Activated B cell treated with CpG ODN at 0.5 μM for 24 hours (primary cell): ENCODE measurements at regions not wholly inside any gene's neighbourhood (a gene's known extent, or its start where the extent isn't known, plus 50 kb on each side); places are given as distances from the start of the nearest gene placed in this dataset.

Experiments used
- ATAC-seq: fragments of 200-7000 bp; cut with Tn5 transposase; one replicate; pipeline ENCODE4 v1.10.0; 2021; ENCODE audit warnings: low read depth, mild to moderate bottlenecking, moderate library complexity
- CTCF ChIA-PET: fragments of 350-600 bp; sonication (Branson Sonifier 250); formaldehyde crosslinking; loops from one replicate; lab custom pipeline; 2021; ENCODE audit warnings: antibody characterized with exemption; lab: Charles Lee
- POLR2A ChIA-PET: fragments of 350-600 bp; sonication (Branson Sonifier 250); formaldehyde crosslinking; loops from one replicate; lab custom pipeline; 2021; ENCODE audit warnings: antibody characterized with exemption; lab: Charles Lee
- DNase-seq: peaks from one replicate; pipeline ENCODE4 v3.0.0; 2022
- H3K27ac Mint-ChIP-seq: one replicate; pipeline ENCODE4 v1.8.0; 2020; ENCODE audit warnings: mixed read lengths
- H3K27me3 Mint-ChIP-seq: one replicate; pipeline ENCODE4 v1.8.0; 2021; ENCODE audit warnings: mixed read lengths
- H3K36me3 Mint-ChIP-seq: one replicate; pipeline ENCODE4 v1.8.0; 2021; ENCODE audit warnings: low read depth, mixed read lengths
- H3K4me1 Mint-ChIP-seq: one replicate; pipeline ENCODE4 v1.8.0; 2021; ENCODE audit warnings: mixed read lengths
- H3K4me3 Mint-ChIP-seq: one replicate; pipeline ENCODE4 v1.8.0; 2020; ENCODE audit warnings: mild to moderate bottlenecking, mixed read lengths
- H3K9me3 Mint-ChIP-seq: one replicate; pipeline ENCODE4 v1.8.0; 2020; ENCODE audit warnings: mixed read lengths
- CTCF ChIP-seq: fragments of 200-600 bp; IDR thresholded peaks from one replicate; pipeline ENCODE4 v1.8.0; 2022; ENCODE audit warnings: antibody characterized with exemption, mild to moderate bottlenecking
- intact Hi-C: fragments of 100-400 bp; cut with micrococcal nuclease; formaldehyde crosslinking; loops from one replicate; pipeline ENCODE4 v1.15.1; 2024

DNA sequence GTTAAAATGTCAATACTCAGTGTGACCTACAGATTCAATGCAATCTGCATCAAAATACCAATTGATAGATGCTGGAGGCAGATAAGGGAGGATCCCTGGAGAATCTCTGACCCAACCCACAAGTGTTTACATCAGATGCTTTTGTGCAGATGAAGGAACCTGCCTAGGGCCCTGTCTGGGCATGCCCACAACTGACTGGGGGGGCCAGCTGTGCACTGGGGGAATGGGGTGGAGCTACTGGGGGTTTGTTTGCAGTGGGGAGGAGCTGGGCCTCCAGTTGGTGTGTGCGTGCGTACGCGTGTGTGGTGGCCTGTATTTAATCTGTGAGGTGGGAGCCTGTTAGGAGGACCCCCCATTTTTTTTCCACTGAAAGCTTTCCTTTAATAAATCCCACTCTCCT, 244.9 kb downstream of the TRIM36 start:
- no peak overlapping the region for H3K27ac Mint-ChIP-seq
- H3K27me3 Mint-ChIP-seq = no peaks in the 10 kb centered on the region
- ChIA-PET CTCF (no interaction called here), POLR2A (no interaction called here)
- peaks cover 5% of the 10 kb centered on the region for H3K9me3 Mint-ChIP-seq
- H3K36me3 Mint-ChIP-seq = no peaks in the 10 kb centered on the region
- no peak for DNase-seq
- no peaks in the 10 kb centered on the region for H3K4me1 Mint-ChIP-seq
- intact Hi-C loops = no loop called here
- ATAC-seq = no peak
- no peak for TF ChIP-seq CTCF
- H3K4me3 Mint-ChIP-seq = no peak overlapping the region

DNA sequence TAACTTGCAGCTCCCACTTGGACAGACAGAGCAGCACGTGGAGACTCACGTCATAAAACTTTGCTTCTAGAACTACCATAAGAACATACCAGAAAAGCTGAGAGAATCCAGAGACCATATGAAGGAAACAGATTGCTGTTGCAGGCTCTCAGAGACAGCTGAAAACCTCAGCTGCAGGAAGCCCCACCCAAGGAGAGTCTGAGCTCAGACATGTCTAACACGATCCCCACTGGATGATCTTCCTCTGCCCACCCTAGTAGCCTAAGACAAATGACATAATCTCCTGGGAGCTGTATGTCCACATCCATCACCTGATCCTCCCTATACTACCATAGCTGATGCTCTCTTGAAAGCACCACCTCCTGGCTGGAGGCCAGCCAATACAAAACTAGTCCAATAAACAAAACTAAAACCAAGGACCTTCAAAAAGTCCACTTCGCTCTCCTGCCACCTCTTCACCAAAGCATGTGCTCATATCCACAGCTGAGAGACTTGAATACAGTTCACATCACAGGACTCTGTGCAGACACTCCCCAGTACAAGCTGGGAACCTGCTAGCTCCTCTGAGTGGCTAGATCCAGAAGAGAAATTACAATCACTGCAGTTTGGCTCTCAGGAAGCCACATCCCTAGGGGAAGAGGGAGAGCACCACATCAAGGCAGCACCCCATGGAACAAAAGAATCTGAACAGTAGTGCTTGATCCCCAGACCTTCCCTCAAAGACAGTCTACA, 257.4 kb downstream of the TRIM36 start:
- no peak for ATAC-seq
- peaks cover 4% of the 10 kb centered on the region for H3K4me1 Mint-ChIP-seq
- no peak for TF ChIP-seq CTCF
- H3K4me3 Mint-ChIP-seq = no peak overlapping the region
- H3K36me3 Mint-ChIP-seq = no peaks in the 10 kb centered on the region
- ChIA-PET POLR2A (no interaction called here), CTCF (no interaction called here)
- H3K27me3 Mint-ChIP-seq = no peaks in the 10 kb centered on the region
- no peak for DNase-seq
- no peak overlapping the region for H3K27ac Mint-ChIP-seq
- peaks cover 12% of the 10 kb centered on the region for H3K9me3 Mint-ChIP-seq
- intact Hi-C loops = no loop called here

GRCh38 chr5:114910727-114911126, 259.0 kb downstream of the TRIM36 start:
- Mint-ChIP-seq H3K4me3 (no peak overlapping the region), H3K27ac (no peak overlapping the region), H3K36me3 (no peaks in the 10 kb centered on the region), H3K9me3 (peaks cover 13% of the 10 kb centered on the region), H3K4me1 (peaks cover 4% of the 10 kb centered on the region), H3K27me3 (peaks cover 2% of the 10 kb centered on the region)
- intact Hi-C loops = no loop called here
- ChIA-PET POLR2A (no interaction called here), CTCF (no interaction called here)
- DNase-seq (no peak), ATAC-seq (no peak)
- no peak for TF ChIP-seq CTCF

DNA sequence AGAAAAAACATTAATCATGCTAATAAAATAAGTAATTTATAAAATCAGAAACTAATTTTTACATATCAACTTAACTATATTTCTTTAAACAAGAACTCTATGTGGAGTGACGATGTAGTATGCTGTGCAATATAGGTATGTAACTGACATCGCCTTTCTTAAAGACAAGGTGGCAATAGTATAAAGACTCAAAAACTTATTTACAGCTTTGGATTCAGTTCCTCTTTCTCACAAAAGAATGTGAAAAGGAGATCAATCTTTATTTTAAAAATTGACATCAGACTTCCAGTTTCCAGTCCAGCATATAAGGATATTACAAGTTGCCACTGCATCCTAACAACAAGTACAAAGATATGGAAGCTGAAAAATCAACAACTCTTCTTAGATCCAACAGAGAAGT, 260.3 kb downstream of the TRIM36 start:
- ATAC-seq (no peak), DNase-seq (no peak)
- Mint-ChIP-seq H3K36me3 (no peaks in the 10 kb centered on the region), H3K4me1 (peaks cover 4% of the 10 kb centered on the region), H3K27me3 (peaks cover 2% of the 10 kb centered on the region), H3K27ac (no peak overlapping the region), H3K4me3 (no peak overlapping the region), H3K9me3 (peaks cover 18% of the 10 kb centered on the region)
- intact Hi-C loops = no loop called here
- ChIA-PET CTCF (no interaction called here), POLR2A (no interaction called here)
- TF ChIP-seq CTCF = no peak

- CTCF ChIA-PET = no interaction called here
- DNase-seq = no peak
- Mint-ChIP-seq H3K27me3 (peaks cover 2% of the 10 kb centered on the region), H3K36me3 (no peaks in the 10 kb centered on the region), H3K4me1 (no peaks in the 10 kb centered on the region), H3K9me3 (peaks cover 7% of the 10 kb centered on the region), H3K27ac (no peak overlapping the region), H3K4me3 (no peak overlapping the region)
- no peak for TF ChIP-seq CTCF
- intact Hi-C loops = no loop called here
- no peak for ATAC-seq
- POLR2A ChIA-PET = no interaction called here
These were observed 265.9 kb downstream of the TRIM36 start for GRCh38 chr5:114903767-114904166.
